ENCODE measurements at regions not wholly inside any gene's neighbourhood (a gene's known extent, or its start where the extent isn't known, plus 50 kb on each side); places are given as distances from the start of the nearest gene placed in this dataset.

- H3K27ac Mint-ChIP-seq: peak overlapping the region; percentile 78
- DNase-seq: peak; percentile 91
- TF ChIP-seq CTCF (conservative IDR thresholded peaks at IDR 0.05): no peak
These were observed 288.7 kb upstream of the CDYL start for GRCh38 chr6:4487538-4487937.

GRCh38 chr6:4486568-4487315, 289.5 kb upstream of the CDYL start:
- no peak overlapping the region for H3K27ac ChIP-seq (ENCODE audit: low read depth, low read length)
- peak overlapping the region; percentile 45 for H3K4me3 ChIP-seq (ENCODE audit: low read length)
- Mint-ChIP-seq H3K4me1 (peaks cover 17% of the 10 kb centered on the region), H3K27ac (peak overlapping the region; percentile 75), H3K9me3 (peaks cover 36% of the 10 kb centered on the region), H3K27me3 (ENCODE audit: insufficient read depth) (peaks cover 6% of the 10 kb centered on the region), H3K4me3 (no peak overlapping the region), H3K36me3 (ENCODE audit: low read depth) (peaks cover 9% of the 10 kb centered on the region)
- 66 to 83% methylated on average over 3 to 7 of the region's 7 CpGs for WGBS, 2 experiments (ENCODE audit: insufficient coverage in 1 of 2, insufficient read length in 1 of 2)
- H3K9ac ChIP-seq (ENCODE audit: extremely low read depth, low read length, poor library complexity, severe bottlenecking): no peak overlapping the region
- H3K4me1 ChIP-seq (ENCODE audit: control insufficient read depth, insufficient read depth, low read length): no peaks in the 10 kb centered on the region
- no peaks in the 10 kb centered on the region for H3K27me3 ChIP-seq (ENCODE audit: control insufficient read depth, insufficient read depth, low read length, poor library complexity, severe bottlenecking)
- no peak for TF ChIP-seq CTCF (conservative IDR thresholded peaks at IDR 0.05)
- H3K36me3 ChIP-seq (ENCODE audit: control insufficient read depth, insufficient read depth, low read length): no peaks in the 10 kb centered on the region
- H3K9me3 ChIP-seq (ENCODE audit: control insufficient read depth, low read length): peaks cover 25% of the 10 kb centered on the region
- peak; percentile 65 for DNase-seq

More at GRCh38 chr6:4487538-4487937, 288.7 kb upstream of the CDYL start:
- peak overlapping the region; percentile 45 for H3K4me3 ChIP-seq (ENCODE audit: low read length)
- H3K9me3 Mint-ChIP-seq: peaks cover 37% of the 10 kb centered on the region
- no peaks in the 10 kb centered on the region for H3K27me3 ChIP-seq (ENCODE audit: control insufficient read depth, insufficient read depth, low read length, poor library complexity, severe bottlenecking)
- peaks cover 15% of the 10 kb centered on the region for H3K4me1 Mint-ChIP-seq
- H3K4me3 Mint-ChIP-seq: peak overlapping the region; percentile 33
- H3K9me3 ChIP-seq (ENCODE audit: control insufficient read depth, low read length): peaks cover 25% of the 10 kb centered on the region
- no peaks in the 10 kb centered on the region for H3K36me3 ChIP-seq (ENCODE audit: control insufficient read depth, insufficient read depth, low read length)
- no peak overlapping the region for H3K9ac ChIP-seq (ENCODE audit: extremely low read depth, low read length, poor library complexity, severe bottlenecking)
- H3K4me1 ChIP-seq (ENCODE audit: control insufficient read depth, insufficient read depth, low read length): no peaks in the 10 kb centered on the region
- 92 to 100% methylated on average over 1 to 2 of the region's 2 CpGs for WGBS, 2 experiments (ENCODE audit: insufficient coverage in 1 of 2, insufficient read length in 1 of 2)
- H3K27ac ChIP-seq (ENCODE audit: low read depth, low read length): no peak overlapping the region
- peaks cover 9% of the 10 kb centered on the region for H3K36me3 Mint-ChIP-seq (ENCODE audit: low read depth)
- H3K27me3 Mint-ChIP-seq (ENCODE audit: insufficient read depth): peaks cover 2% of the 10 kb centered on the region

- Mint-ChIP-seq H3K9me3 (peaks cover 35% of the 10 kb centered on the region), H3K4me1 (peaks cover 27% of the 10 kb centered on the region), H3K27me3 (ENCODE audit: insufficient read depth) (peaks cover 6% of the 10 kb centered on the region), H3K4me3 (no peak overlapping the region), H3K27ac (peak overlapping the region; percentile 75), H3K36me3 (ENCODE audit: low read depth) (peaks cover 9% of the 10 kb centered on the region)
- TF ChIP-seq CTCF (conservative IDR thresholded peaks at IDR 0.05): no peak
- Histone ChIP-seq H3K4me1 (ENCODE audit: control insufficient read depth, insufficient read depth, low read length) (peaks cover 4% of the 10 kb centered on the region), H3K27me3 (ENCODE audit: control insufficient read depth, insufficient read depth, low read length, poor library complexity, severe bottlenecking) (no peaks in the 10 kb centered on the region), H3K36me3 (ENCODE audit: control insufficient read depth, insufficient read depth, low read length) (no peaks in the 10 kb centered on the region), H3K9ac (ENCODE audit: extremely low read depth, low read length, poor library complexity, severe bottlenecking) (no peak overlapping the region), H3K27ac (ENCODE audit: low read depth, low read length) (no peak overlapping the region), H3K9me3 (ENCODE audit: control insufficient read depth, low read length) (peaks cover 25% of the 10 kb centered on the region), H3K4me3 (ENCODE audit: low read length) (no peak overlapping the region)
- WGBS, 2 experiments (ENCODE audit: insufficient coverage in 1 of 2, insufficient read length in 1 of 2): 94 to 100% methylated on average over 2 to 5 of the region's 5 CpGs
- no peak for DNase-seq
These were observed 290.5 kb upstream of the CDYL start for GRCh38 chr6:4485735-4486134.

All from endodermal cell (in vitro differentiated cells).